Epithelial cell of proximal tubule (primary cell): ENCODE measurements at regions not wholly inside any gene's neighbourhood (a gene's known extent, or its start where the extent isn't known, plus 50 kb on each side); places are given as distances from the start of the nearest gene placed in this dataset.

Experiments
- DNase-seq: peaks from one replicate; pipeline ENCODE4 v3.0.0-alpha.2; 2011; ENCODE audit warnings: low read depth
- H3K4me3 ChIP-seq: 2 replicates; pipeline ENCODE4 v1.5.1; 2011; ENCODE audit warnings: low read depth, mild to moderate bottlenecking, low read length
- CTCF ChIP-seq: conservative IDR thresholded peaks from 2 replicates; pipeline ENCODE4 v1.5.1; 2012; ENCODE audit warnings: low read depth, mild to moderate bottlenecking, low read length

DNA sequence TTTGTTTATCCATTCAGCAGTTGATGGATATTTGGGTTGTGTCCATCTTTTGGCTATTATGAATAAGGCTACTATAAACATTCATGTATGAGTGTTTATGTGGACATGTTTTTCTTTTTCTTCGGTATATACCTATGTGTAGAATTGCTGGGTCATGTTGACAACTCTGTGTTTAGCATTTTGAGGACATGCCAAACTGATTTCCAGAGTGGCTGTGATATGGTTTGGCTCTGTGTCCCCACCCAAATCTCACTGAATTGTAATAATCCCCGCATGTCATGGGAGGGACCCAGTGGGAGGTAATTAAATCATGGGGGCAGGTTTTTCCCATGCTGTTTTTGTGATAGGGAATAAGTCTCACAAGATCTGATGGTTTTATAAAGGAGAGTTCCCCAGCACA, 439.7 kb downstream of the UTRN start:
- no peak overlapping the region for H3K4me3 ChIP-seq
- no peak for DNase-seq
- TF ChIP-seq CTCF: no peak

DNA sequence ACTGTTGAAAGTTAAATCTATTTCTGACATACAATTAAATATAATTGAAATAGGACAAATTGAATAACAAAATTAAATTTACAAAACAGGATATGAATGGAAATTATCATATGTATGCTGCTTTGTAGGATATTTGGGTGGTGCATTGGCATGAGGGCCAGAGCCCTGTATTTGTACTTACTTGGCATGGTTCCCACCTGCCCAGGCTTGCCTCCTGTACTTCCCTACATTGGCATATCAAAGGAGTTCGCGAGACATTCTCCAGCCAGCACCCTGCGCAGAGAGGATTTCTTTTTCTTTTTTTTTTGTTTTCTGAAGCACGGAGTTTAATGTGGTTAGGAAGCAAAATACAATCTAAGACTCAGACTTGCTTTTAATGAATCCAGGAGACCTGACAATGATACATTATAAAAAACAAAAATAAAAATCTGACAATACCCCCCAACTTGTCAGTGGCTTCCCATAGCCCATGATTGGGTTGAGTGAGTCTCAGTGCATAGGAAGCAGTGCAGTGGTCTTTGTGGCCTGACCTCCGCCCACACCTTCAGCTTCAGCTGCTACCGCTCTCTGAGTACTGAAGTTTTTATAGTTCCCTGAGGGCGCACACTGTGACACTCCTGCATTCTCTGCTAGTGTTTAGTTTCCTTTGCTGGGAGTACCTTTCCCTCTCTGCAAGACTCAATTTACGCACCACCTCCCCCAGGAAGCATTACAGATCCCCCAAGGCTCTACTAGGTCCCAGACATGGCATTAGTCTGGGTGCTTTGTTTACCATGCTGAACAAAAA, 440.8 kb downstream of the UTRN start:
- no peak overlapping the region for H3K4me3 ChIP-seq

GRCh38 chr6:144728804-144729203, 443.7 kb downstream of the UTRN start:
- TF ChIP-seq CTCF: no peak
- DNase-seq: no peak
- H3K4me3 ChIP-seq: no peak overlapping the region

More for the DNA sequence above, 440.8 kb downstream of the UTRN start:
- no peak for TF ChIP-seq CTCF
- DNase-seq: peak; percentile 66

DNA sequence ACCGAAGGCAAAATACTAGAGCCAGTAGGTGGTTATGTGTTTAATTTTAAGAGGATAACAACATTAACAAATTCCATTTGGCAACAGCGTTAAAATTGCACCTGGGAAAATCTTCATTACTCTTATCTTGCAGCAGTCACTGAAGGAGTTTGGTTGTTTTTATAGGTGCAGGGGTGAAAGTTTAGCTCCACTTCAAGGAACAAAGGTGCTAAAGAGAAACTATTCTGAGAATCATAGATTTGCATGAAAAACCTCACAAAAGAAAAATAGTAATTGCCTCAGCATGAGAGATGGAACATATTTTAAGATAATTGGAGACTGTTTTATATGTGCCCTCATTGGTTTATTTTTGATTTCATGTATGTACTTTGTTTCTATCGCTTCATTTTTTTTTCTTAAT, 444.4 kb downstream of the UTRN start:
- H3K4me3 ChIP-seq: no peak overlapping the region
- DNase-seq: no peak
- TF ChIP-seq CTCF: no peak

GRCh38 chr6:144730088-144730645, 445.0 kb downstream of the UTRN start:
- TF ChIP-seq CTCF: no peak
- H3K4me3 ChIP-seq: no peak overlapping the region
- no peak for DNase-seq

GRCh38 chr6:144731229-144731628, 446.1 kb downstream of the UTRN start:
- H3K4me3 ChIP-seq: no peak overlapping the region
- no peak for DNase-seq
- TF ChIP-seq CTCF: no peak

- DNase-seq: no peak
- TF ChIP-seq CTCF: no peak
- H3K4me3 ChIP-seq: no peak overlapping the region
Observed at GRCh38 chr6:144736763-144737162, 451.6 kb downstream of the UTRN start.
